Ascending aorta (tissue), 2 donors: ENCODE measurements at regions not wholly inside any gene's neighbourhood (a gene's known extent, or its start where the extent isn't known, plus 50 kb on each side); places are given as distances from the start of the nearest gene placed in this dataset.

Source experiments
- DNase-seq, 2 donors: peaks; one replicate each; pipeline ENCODE4 v3.0.0-alpha.2; 2019; ENCODE audit warnings: low spot score in 2 of 2
- H3K27ac ChIP-seq, 2 donors: fragments of 200-600 bp; sonication (generic); one replicate each; pipeline ENCODE4 v1.5.1; 2016 to 2017; ENCODE audit warnings: mild to moderate bottlenecking in 1 of 2
- H3K27me3 ChIP-seq: fragments of 200-600 bp; sonication (generic); one replicate; pipeline ENCODE4 v1.5.1; 2017
- H3K36me3 ChIP-seq, 2 donors: fragments of 200-600 bp; sonication (generic); one replicate each; pipeline ENCODE4 v1.5.1; 2016
- H3K4me1 ChIP-seq, 2 donors: fragments of 200-600 bp; sonication (generic); one replicate each; pipeline ENCODE4 v1.5.1; 2016 to 2017; ENCODE audit warnings: mild to moderate bottlenecking in 1 of 2
- H3K4me3 ChIP-seq, 2 donors: fragments of 200-600 bp; sonication (generic); one replicate each; pipeline ENCODE4 v1.5.1; 2016 to 2017; ENCODE audit warnings: mild to moderate bottlenecking in 1 of 2
- H3K9me3 ChIP-seq, 2 donors: fragments of 200-600 bp; sonication (generic); one replicate each; pipeline ENCODE4 v1.5.1; 2016
- CTCF ChIP-seq, 3 experiments: fragments of 200-600 bp in 2 of 3; fragments of 450-650 bp in 1 of 3; sonication (generic) in 2 of 3; IDR thresholded peaks; one replicate each; pipeline ENCODE4 v1.5.1; 2016 to 2019; ENCODE audit warnings: antibody characterized with exemption in 3 of 3, mild to moderate bottlenecking in 1 of 3, moderate library complexity in 1 of 3
- intact Hi-C: fragments of 100-400 bp; cut with DNase I; formaldehyde crosslinking; loops from one replicate; pipeline ENCODE4 v1.15.1; 2023

DNA sequence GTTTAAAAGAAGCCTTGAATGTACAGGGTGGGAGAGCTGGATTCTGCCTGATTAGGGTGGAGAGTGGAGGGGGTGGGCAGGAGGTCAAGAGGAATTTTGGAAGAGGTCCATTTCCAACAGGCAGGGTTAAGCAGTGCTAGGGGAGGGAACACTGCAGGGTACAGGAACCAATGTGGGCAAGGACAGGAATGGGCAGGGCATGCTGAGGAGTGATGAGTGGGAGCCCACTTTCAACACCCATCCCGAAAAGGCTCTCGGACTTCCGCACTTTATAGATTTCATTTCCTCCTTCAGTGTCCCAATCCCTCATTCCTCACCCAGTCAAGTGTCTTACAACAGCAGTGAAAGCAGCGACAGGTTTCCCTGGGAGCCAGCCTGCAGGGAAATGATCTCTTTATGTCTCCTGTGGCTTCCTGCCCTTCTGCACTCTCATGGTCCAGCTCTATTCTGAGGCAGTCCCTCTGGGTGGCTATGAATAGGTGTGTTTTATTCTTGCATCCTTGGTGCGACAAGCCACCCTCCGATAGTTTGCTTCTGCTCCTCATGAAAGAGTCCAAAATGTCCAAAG is 50.5 kb upstream of the ZNF507 start:
- intact Hi-C loops, result no loop called here
- DNase-seq, result no peak
- Histone ChIP-seq H3K9me3 (no peaks in the 10 kb centered on the region), H3K4me3 (no peak overlapping the region), H3K4me1 (no peaks in the 10 kb centered on the region), H3K27ac (no peak overlapping the region), H3K36me3 (no peaks in the 10 kb centered on the region), H3K27me3 (no peaks in the 10 kb centered on the region)
- no peak for TF ChIP-seq CTCF (IDR thresholded peaks at IDR 0.05)
